ENCODE measurements at regions not wholly inside any gene's neighbourhood (a gene's known extent, or its start where the extent isn't known, plus 50 kb on each side); places are given as distances from the start of the nearest gene placed in this dataset.

DNA sequence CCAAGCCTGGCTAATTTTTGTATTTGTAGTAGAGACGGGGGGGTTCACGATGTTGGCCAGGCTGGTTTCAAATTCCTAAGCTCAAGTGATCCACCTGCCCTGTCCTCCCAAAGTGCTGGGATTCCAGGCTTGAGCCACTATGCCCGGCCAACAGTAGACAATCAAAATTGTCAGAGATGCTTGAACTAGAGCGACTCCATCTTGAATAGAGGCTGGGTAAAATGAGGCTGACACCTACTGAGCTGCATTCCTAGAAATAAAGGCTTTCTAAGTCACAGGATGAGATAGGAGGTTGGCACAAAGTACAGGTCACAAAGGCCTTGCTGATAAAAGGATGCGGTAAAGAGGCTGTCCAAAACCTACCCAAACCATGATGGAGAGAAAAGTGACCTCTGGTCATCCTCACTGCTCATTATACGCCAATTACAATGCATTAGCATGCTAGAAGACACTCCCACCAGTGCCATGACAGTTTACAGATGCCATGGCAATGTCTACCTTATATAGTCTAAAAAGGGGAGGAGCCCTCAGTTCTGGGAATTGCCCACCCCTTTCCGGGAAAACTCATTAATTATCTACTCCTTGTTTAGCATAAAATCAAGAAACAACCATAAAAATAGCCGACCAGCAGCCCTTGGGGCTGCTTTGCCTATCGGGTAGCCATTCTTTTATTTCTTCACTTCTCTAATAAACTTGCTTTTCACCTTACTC is 134.5 kb downstream of the BAMBI start:
- TF ChIP-seq POLR2A (IDR thresholded peaks at IDR 0.05) (no peak), POLR2AphosphoS5 (IDR thresholded peaks at IDR 0.05) (no peak)
- TF ChIP-seq, protein P1, sequence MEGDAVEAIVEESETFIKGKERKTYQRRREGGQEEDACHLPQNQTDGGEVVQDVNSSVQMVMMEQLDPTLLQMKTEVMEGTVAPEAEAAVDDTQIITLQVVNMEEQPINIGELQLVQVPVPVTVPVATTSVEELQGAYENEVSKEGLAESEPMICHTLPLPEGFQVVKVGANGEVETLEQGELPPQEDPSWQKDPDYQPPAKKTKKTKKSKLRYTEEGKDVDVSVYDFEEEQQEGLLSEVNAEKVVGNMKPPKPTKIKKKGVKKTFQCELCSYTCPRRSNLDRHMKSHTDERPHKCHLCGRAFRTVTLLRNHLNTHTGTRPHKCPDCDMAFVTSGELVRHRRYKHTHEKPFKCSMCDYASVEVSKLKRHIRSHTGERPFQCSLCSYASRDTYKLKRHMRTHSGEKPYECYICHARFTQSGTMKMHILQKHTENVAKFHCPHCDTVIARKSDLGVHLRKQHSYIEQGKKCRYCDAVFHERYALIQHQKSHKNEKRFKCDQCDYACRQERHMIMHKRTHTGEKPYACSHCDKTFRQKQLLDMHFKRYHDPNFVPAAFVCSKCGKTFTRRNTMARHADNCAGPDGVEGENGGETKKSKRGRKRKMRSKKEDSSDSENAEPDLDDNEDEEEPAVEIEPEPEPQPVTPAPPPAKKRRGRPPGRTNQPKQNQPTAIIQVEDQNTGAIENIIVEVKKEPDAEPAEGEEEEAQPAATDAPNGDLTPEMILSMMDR (IDR thresholded peaks at IDR 0.05), result no peak
